GM21619 (cell line): ENCODE measurements at regions not wholly inside any gene's neighbourhood (a gene's known extent, or its start where the extent isn't known, plus 50 kb on each side); places are given as distances from the start of the nearest gene placed in this dataset.
"Not testable (repeated sequence)": the region's sequence is repeated elsewhere in the genome, so short reads cannot be mapped to it uniquely, and the experiment has no call there.

Source experiments
- ATAC-seq: cut with Tn5 transposase; IDR thresholded peaks from one replicate; pipeline ENCODE4 v1.9.1; 2021; ENCODE audit not compliant: unreplicated experiment

DNA sequence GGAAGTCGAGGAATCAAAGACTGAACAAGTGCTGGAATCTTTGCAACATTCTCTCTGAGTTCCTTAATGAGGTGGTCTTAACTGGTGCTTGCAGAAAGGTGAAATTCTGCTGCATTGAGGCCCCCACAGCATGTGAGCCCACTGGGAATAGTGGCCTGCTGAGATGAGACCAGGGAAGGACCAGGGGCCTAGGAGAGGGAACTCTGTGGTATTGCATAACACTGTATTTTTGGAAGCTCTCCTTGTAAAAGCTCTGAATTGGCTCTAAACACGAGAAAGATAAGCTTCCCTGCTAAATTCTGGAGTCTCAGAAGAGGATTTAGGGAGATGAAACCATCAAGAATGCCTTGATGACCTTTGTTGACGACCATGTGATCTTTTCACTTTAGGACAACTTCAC is 100.4 kb upstream of the TSC22D1 start:
- ATAC-seq: no peak

DNA sequence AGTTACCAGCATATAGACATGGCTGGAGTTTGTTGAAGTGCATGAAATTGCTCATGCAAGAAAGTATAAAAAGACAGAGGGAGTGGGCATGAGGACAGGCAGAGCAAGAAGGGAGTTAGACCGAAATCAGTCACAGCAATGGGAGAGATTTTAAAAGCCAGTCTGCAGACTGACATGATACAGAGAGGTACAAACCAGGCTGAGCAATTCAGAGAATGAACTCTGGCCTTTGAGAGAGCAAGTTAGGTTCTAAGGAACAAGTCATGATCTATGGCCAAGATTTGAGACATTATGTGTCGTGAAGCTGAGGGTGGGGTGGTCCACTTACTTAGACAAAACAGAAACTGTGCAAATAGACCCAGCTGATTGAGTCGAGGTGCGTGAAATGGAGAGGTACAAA is 93.4 kb upstream of the TSC22D1 start:
- ATAC-seq: no peak

DNA sequence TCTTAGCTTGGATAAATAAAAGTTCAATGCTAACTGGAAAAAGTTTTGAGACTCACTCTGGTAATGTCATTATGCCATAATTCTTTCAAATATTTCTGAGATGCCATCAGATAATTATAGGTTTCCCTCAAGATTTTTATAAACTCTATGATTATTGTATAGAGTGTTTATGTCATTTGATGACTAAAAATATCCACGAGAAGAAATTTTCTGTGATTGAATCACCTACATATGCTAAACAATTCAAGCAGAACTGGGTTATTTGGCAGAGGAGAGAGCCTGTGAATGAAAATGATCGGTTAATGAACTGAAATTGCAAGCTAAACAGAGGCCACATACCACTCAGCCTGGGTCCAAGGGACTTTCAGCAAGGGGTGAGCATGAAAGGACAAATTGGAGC is 92.6 kb upstream of the TSC22D1 start:
- no peak for ATAC-seq

- ATAC-seq: peak; percentile 80
These were observed 91.8 kb upstream of the TSC22D1 start for GRCh38 chr13:44667943-44668342.

DNA sequence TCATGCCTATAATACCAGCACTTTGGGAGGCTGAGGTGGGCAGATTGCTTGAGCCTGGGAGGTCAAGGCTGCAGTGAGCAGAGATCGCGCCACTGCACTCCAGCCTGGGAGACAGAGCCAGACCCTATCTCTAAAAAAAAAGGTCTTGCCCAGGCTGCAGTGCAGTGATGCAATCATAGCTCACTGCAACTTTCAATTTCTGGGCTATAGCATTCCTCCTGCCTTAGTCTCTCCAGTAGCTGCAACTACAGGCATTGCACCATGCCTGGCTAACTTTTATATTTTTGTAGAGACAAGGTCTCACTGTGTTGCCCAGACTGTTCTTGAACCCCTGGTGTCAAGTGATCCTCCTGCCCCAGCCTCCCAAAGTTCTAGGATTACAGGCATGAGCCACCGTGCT is 90.4 kb upstream of the TSC22D1 start:
- not testable (repeated sequence) for ATAC-seq

GRCh38 chr13:44664308-44664707 is 88.2 kb upstream of the TSC22D1 start:
- no peak for ATAC-seq

GRCh38 chr13:44662515-44662914 is 86.4 kb upstream of the TSC22D1 start:
- no peak for ATAC-seq

DNA sequence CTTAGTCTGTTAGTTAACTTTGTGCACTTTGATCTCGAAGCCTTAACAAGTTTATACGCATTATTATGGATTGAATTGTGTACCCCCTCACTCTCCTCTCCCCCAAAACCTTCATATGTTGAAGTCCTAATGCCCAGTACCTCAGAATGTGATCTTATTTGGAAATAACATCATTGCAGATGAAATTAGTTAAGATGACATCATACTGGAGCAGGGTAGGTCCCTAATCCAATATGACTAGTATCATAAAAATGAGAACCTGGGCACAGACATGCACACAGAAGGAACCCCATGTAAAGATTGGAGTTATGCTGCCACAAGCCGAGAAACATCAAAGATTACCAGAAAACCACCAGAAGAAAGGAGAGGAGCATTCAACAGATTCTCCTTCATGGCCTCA is 85.8 kb upstream of the TSC22D1 start:
- ATAC-seq: no peak

- no peak for ATAC-seq
These were observed 83.9 kb upstream of the TSC22D1 start for GRCh38 chr13:44660050-44660449.

GRCh38 chr13:44652962-44653660 is 77.0 kb upstream of the TSC22D1 start:
- ATAC-seq: no peak

DNA sequence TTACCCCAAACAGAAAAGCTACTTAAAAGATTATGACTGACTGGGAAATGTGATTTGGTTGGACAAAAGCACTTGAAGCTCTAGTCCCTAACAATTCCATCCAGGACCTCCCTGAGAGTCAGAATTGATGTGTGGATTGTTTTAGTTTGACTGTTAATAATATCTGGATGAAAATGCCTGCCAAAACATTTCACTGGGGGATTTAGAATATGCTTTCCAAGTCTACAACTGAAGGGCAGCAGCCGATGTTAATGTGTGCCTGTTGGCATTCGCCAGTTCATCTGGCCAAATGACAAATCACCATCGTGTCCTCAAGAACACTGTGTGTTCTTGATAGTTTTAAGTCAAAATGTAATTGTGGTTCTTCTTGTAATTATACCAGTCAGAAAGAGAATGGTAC is 76.0 kb upstream of the TSC22D1 start:
- no peak for ATAC-seq

DNA sequence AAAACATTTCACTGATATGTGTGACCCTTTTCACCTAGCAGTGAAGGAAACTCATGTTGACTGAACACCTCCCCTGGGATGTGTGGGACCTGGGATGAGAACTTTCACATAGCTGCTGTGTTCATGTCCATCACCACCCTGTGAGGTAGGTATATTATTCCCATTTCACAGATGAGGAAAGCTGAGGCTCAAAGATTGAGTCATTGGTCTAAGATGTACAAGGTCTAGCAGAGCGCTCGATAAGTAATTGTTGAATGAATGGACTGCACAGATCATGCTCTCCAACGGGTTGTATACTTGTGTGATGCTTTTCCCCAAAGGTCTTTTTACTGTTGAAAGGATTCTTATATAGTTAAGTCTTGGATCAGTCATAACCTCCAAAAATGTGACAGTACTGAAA is 75.6 kb upstream of the TSC22D1 start:
- no peak for ATAC-seq

DNA sequence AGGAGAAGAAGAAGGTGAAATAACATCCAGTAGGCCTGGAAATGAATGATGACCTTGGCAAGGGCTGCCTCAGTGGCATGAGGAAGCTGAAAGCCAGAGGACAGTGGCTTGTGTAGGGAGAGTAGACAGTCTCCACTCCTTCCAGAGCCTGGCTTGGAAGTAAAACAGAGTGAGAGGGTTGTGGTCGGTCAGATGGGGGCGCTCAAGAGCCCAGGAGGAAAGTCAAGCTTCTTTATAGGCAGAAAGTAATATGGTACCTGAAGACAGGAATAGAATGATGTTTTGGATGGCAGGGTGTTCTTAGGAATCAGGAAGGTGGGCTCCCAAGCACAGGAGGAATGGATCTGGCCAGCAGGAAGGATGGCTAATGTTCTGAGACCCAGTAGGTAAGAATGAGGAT is 75.1 kb upstream of the TSC22D1 start:
- no peak for ATAC-seq

GRCh38 chr13:44649834-44650233 is 73.7 kb upstream of the TSC22D1 start:
- ATAC-seq: no peak

DNA sequence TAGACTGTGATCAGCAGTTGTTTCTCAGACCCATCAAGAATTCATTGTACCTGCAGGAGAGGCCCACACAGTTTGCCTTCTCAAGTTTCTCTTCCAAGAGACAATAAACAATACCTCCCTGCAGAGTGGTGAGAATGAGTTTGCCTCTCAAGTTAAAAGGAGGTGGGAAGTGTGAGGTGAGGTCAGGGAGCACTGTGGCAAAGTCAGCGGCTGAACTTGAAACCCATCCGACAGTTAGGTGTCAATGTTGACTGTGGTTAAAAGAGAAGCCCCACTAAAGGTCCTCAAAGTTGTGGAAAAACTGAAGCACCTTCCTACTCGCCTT is 72.9 kb upstream of the TSC22D1 start:
- ATAC-seq: peak; percentile 71

DNA sequence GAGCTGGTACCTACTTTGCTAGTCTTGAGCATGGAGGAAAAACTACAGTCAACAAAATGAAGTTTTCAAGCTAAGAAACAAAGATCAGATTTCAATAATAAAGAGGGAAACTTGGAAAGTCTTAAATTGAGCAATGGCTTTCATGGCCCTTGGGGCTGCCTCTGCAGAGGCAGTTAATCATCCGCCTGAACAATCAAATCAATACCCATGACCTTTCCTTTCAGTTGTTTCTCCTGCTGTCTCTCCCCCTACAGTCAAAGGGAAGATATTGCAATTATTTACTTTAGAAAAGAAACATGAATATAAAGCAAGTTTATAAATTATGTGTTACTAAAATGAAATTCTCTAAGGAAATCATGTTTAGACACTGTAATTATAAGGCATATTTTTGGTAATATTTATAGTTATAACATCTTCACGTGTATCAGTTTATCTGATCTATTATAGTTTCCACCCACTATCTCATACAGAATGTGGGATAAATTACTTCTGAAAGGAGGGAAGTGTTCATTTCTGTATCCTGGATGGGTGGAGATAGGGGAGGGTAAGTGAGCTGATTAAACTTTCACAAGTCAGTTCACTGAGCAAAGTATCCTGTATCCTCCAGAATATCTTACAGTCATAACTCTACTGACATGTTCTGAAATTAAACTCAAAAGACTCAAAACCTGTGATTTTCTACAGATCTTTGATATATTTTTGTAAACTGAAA is 72.4 kb upstream of the TSC22D1 start:
- peak; percentile 35 for ATAC-seq

DNA sequence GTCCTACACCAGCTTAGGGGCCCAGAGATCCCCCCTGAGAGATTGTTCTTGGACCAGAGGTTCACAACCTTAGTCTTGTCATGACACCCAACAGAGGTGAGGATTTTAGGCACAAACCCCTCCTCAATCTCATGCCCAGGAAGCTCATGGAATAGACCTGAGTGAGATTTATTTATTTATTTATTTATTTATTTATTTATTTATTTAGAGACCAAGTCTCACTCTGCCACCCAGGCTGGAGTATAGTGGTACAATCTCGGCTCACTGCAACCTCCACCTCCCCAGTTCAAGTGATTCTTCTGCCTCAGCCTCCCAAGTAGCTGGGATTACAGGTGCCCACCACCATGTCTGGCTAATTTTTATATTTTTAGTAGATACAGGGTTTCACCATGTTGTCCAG is 71.4 kb upstream of the TSC22D1 start:
- not testable (repeated sequence) for ATAC-seq

DNA sequence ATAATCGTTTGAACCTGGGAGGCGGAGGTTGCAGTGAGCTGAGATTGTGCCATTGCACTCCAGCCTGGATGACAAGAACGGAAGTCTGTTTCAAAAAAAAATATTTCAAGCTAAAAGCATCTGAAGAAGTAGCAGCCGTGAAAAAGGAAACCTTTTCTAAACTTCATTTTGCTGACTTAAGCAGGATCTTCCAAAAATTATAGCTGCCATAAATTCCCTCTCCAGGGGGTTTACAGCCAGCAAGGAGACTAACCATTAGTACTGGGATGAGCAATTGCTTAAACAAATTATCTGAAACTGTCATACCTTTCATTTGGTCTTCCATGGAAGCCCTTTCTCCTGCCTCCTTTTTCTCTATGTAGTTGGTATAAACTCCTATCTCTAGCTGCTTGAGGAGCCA is 69.9 kb upstream of the TSC22D1 start:
- no peak for ATAC-seq

DNA sequence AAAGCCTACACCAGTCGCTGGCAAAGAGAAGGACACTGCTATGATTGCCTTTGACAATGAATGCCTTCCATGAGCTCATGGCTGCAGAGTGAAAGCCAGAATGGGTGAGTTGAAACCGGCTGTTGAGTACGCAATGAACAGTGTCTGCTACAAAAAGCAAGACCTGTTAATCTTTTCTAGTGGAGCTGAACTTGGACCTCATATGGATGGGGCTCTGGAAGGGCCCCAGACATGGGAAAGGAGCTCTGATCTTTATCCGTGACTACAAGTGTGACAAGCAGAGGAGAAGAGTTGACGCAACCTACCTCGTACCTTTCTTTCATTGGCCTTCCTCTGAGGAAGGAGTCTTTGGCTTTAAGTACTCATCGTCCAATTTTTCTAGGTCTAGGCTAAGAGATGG is 67.1 kb upstream of the TSC22D1 start:
- ATAC-seq: no peak

DNA sequence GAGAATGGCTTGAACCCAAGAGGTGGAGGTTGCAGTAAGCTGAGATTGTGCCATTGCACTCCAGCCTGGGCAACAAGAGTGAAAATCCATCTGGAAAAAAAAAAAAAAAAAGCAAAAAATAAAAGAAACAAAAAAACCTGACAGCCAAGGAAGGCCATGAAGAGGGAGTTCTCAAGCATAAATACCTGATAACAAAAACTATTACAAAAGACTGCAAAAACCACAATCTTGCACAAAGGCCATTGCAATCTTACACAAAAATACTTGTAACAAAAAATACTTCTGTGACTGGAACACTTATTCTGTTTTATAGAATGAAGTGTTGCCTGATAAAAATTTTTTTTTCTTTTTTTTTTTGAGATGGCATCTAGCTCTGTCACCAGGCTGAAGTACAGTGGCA is 61.5 kb upstream of the TSC22D1 start:
- no peak for ATAC-seq

GRCh38 chr13:44629465-44630183 is 53.5 kb upstream of the TSC22D1 start:
- no peak for ATAC-seq

DNA sequence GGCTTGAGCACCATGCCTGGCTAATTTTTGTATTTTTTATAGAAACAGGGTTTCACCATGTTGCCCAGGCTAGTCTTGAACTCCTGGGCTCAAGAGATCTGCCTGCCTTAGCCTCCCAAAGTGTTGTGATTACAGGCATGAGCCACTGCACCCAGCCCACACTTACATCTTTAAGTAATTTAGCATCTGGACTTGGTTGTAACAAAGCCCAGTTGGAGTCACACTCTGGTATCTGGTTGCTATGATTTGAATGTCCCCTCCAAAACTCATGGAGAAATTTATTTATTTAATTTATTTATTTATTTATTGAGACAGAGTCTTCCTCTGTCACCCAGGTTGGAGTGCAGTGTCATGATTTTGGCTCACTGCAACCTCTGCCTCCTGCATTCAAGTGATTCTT is 52.7 kb upstream of the TSC22D1 start:
- ATAC-seq: not testable (repeated sequence)
